Naive thymus-derived CD4-positive, alpha-beta T cell (primary cell): ENCODE measurements at regions not wholly inside any gene's neighbourhood (a gene's known extent, or its start where the extent isn't known, plus 50 kb on each side); places are given as distances from the start of the nearest gene placed in this dataset.

ENCODE experiments used
- ATAC-seq: fragments of 150-1000 bp; cut with Tn5 transposase; 2 replicates; pipeline ENCODE4 v1.10.0; 2021; ENCODE audit warnings: mild to moderate bottlenecking, moderate library complexity
- CTCF ChIA-PET: fragments of 350-600 bp; sonication (Branson Sonifier 250); formaldehyde crosslinking; loops from one replicate; lab custom pipeline; 2021; ENCODE audit warnings: antibody characterized with exemption; lab: Charles Lee
- POLR2A ChIA-PET: fragments of 350-600 bp; sonication (Branson Sonifier 250); formaldehyde crosslinking; loops from one replicate; lab custom pipeline; 2021; ENCODE audit warnings: antibody characterized with exemption, inconsistent platforms; lab: Charles Lee
- DNase-seq, 9 donors: peaks; one replicate each; pipeline versions ENCODE4 v3.0.0 to v3.0.0-alpha.2; 2020 to 2022; ENCODE audit warnings: mixed read lengths in 1 of 9
- H3K27ac ChIP-seq: one replicate; pipeline ENCODE4 v1.7.0; 2013; ENCODE audit warnings: mild to moderate bottlenecking, low read depth, low read length, moderate library complexity
- H3K27me3 ChIP-seq, 2 donors: one replicate each; pipeline ENCODE4 v1.7.0; 2013; ENCODE audit warnings: low read length in 2 of 2, mild to moderate bottlenecking in 2 of 2, moderate library complexity in 2 of 2; ENCODE audit not compliant: control insufficient read depth in 2 of 2, insufficient read depth in 2 of 2
- H3K36me3 ChIP-seq, 3 experiments: 1 replicate in 2 of 3; 2 replicates in 1 of 3; pipeline ENCODE4 v1.7.0; 2013; ENCODE audit warnings: low read length in 3 of 3, mild to moderate bottlenecking in 3 of 3, moderate library complexity in 1 of 3; ENCODE audit not compliant: insufficient read depth in 3 of 3, control insufficient read depth in 2 of 3
- H3K4me1 ChIP-seq, 2 donors: one replicate each; pipeline ENCODE4 v1.7.0; 2013; ENCODE audit warnings: low read length in 2 of 2, mild to moderate bottlenecking in 2 of 2, moderate library complexity in 1 of 2; ENCODE audit not compliant: control insufficient read depth in 2 of 2, insufficient read depth in 2 of 2
- H3K4me3 ChIP-seq: 2 replicates; pipeline ENCODE4 v1.7.0; 2013; ENCODE audit warnings: mild to moderate bottlenecking, low read length
- H3K9me3 ChIP-seq, 3 experiments: 1 replicate in 2 of 3; 2 replicates in 1 of 3; pipeline ENCODE4 v1.7.0; 2013; ENCODE audit warnings: low read length in 3 of 3; ENCODE audit not compliant: control insufficient read depth in 2 of 3
- H3K27ac Mint-ChIP-seq, 9 donors: one replicate each; pipeline ENCODE4 v1.8.0; 2020 to 2022; ENCODE audit warnings: mixed read lengths in 9 of 9, mild to moderate bottlenecking in 8 of 9, moderate library complexity in 5 of 9, inconsistent platforms in 2 of 9
- H3K27me3 Mint-ChIP-seq, 5 donors: one replicate each; pipeline ENCODE4 v1.8.0; 2021 to 2022; ENCODE audit warnings: mixed read lengths in 5 of 5, mild to moderate bottlenecking in 1 of 5
- H3K36me3 Mint-ChIP-seq, 5 donors: one replicate each; pipeline ENCODE4 v1.8.0; 2020 to 2022; ENCODE audit warnings: mixed read lengths in 5 of 5, mild to moderate bottlenecking in 3 of 5, inconsistent platforms in 1 of 5
- H3K4me1 Mint-ChIP-seq, 7 donors: one replicate each; pipeline ENCODE4 v1.8.0; 2020 to 2022; ENCODE audit warnings: mixed read lengths in 7 of 7, mild to moderate bottlenecking in 3 of 7, inconsistent platforms in 1 of 7
- H3K4me3 Mint-ChIP-seq, 10 donors: one replicate each; pipeline ENCODE4 v1.8.0; 2020 to 2022; ENCODE audit warnings: mild to moderate bottlenecking in 10 of 10, mixed read lengths in 10 of 10, moderate library complexity in 6 of 10, inconsistent platforms in 2 of 10
- H3K9me3 Mint-ChIP-seq, 11 donors: one replicate each; pipeline ENCODE4 v1.8.0; 2020 to 2022; ENCODE audit warnings: mixed read lengths in 11 of 11, mild to moderate bottlenecking in 4 of 11, inconsistent platforms in 1 of 11, moderate library complexity in 1 of 11
- intact Hi-C, 2 donors: fragments of 100-400 bp; cut with micrococcal nuclease; formaldehyde crosslinking; loops; one replicate each; pipeline ENCODE4 v1.15.1; 2023

DNA sequence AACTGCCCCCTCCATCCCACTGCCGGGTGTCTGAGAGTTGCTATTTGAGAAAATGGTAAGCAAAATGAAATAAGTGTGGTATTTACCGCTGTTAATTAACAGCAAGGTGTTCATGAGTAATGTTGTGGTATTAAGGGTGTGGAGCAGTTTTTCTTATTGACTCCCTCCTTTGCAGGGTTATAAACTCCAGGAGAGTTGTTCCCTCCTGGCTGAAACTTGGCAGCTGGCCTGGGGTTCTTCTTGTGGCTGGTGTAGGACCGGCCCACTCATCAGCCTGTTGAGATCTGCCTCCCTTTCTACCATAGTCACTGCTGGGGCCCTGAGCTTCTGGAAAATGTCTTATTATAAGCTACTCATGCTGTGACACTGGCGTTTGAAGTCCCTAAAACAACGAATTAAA, 128.6 kb downstream of the SOX9 start:
- no peak overlapping the region for H3K27ac ChIP-seq
- H3K9me3 ChIP-seq, result peaks cover 0 to 5% (median 0%) of the 10 kb centered on the region in 3 experiments
- no peak overlapping the region for H3K27ac Mint-ChIP-seq
- no peaks in the 10 kb centered on the region for H3K4me1 Mint-ChIP-seq
- H3K27me3 ChIP-seq, result no peaks in the 10 kb centered on the region
- H3K4me3 ChIP-seq, result no peak overlapping the region
- CTCF ChIA-PET, result no interaction called here
- intact Hi-C loops, result no loop called here
- DNase-seq, result no peak
- H3K9me3 Mint-ChIP-seq, result peaks cover 2 to 24% (median 6%) of the 10 kb centered on the region in 11 donors
- POLR2A ChIA-PET, result no interaction called here
- H3K36me3 Mint-ChIP-seq, result peaks cover 0 to 2% (median 0%) of the 10 kb centered on the region in 5 donors
- ATAC-seq, result no peak
- H3K4me3 Mint-ChIP-seq, result no peak overlapping the region
- H3K4me1 ChIP-seq, result no peaks in the 10 kb centered on the region
- H3K27me3 Mint-ChIP-seq, result peaks cover 0 to 2% (median 0%) of the 10 kb centered on the region in 5 donors
- H3K36me3 ChIP-seq, result no peaks in the 10 kb centered on the region

- Mint-ChIP-seq H3K9me3 (peaks cover 0 to 24% (median 7%) of the 10 kb centered on the region in 11 donors), H3K4me1 (no peaks in the 10 kb centered on the region), H3K4me3 (no peak overlapping the region), H3K27ac (no peak overlapping the region), H3K27me3 (no peaks in the 10 kb centered on the region), H3K36me3 (no peaks in the 10 kb centered on the region)
- CTCF ChIA-PET, result no interaction called here
- H3K4me3 ChIP-seq, result no peak overlapping the region
- POLR2A ChIA-PET, result no interaction called here
- no peak for ATAC-seq
- no peak overlapping the region for H3K27ac ChIP-seq
- DNase-seq, result no peak
- intact Hi-C loops, result no loop called here
- no peaks in the 10 kb centered on the region for H3K36me3 ChIP-seq
- H3K4me1 ChIP-seq, result no peaks in the 10 kb centered on the region
- no peaks in the 10 kb centered on the region for H3K27me3 ChIP-seq
- H3K9me3 ChIP-seq, result no peaks in the 10 kb centered on the region
Observed at GRCh38 chr17:72250206-72250605, 129.4 kb downstream of the SOX9 start.

- intact Hi-C loops, result no loop called here
Observed at GRCh38 chr17:72253597-72253996, 132.8 kb downstream of the SOX9 start.

DNA sequence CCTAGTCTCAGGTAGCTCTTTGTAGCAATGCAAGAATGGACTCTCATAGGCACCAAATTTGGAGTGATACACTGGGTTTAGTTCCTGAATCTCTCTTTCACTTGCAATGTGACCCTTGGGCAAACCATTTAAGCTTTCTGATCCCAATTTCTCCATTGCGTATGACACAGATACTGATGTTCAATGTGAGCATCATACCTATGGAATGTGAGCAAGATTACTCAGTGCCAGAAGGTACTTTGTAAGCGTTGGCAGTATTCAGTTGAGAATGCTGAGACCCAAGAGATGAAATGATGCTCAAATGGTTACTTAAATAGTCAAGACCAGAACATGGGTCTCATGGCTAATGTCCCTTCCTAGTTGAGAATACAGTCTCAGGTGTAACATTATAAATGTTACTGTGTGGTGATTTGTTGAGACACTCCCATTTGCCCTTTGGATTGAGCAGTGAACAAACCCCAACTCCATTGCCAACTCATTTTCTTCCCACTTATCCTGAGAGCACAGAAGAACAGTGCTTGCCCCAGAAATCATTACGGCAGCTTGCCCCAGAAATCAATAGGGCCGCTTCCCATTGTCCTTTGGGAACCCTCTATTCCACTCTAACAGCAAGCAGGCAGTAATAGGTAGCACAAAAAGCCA, 134.1 kb downstream of the SOX9 start:
- no peaks in the 10 kb centered on the region for H3K27me3 Mint-ChIP-seq
- H3K36me3 ChIP-seq, result no peaks in the 10 kb centered on the region
- H3K9me3 ChIP-seq, result no peaks in the 10 kb centered on the region
- ATAC-seq (no peak), DNase-seq (no peak)
- intact Hi-C loops, result no loop called here
- H3K4me3 ChIP-seq, result no peak overlapping the region
- peaks cover 3 to 36% (median 10%) of the 10 kb centered on the region in 11 donors for H3K9me3 Mint-ChIP-seq
- no peaks in the 10 kb centered on the region for H3K27me3 ChIP-seq
- CTCF ChIA-PET, result interaction anchor here (0.6 kb wide), 1 partner anchor 128 kb away, joined by 3 read pairs; no protein-coding TSS in a partner anchor
- POLR2A ChIA-PET, result no interaction called here
- H3K4me1 ChIP-seq, result no peaks in the 10 kb centered on the region
- no peaks in the 10 kb centered on the region for H3K36me3 Mint-ChIP-seq
- H3K27ac Mint-ChIP-seq, result no peak overlapping the region
- H3K27ac ChIP-seq, result no peak overlapping the region
- no peaks in the 10 kb centered on the region for H3K4me1 Mint-ChIP-seq
- no peak overlapping the region for H3K4me3 Mint-ChIP-seq

More at GRCh38 chr17:72253597-72253996, 132.8 kb downstream of the SOX9 start:
- peaks cover 4 to 36% (median 11%) of the 10 kb centered on the region in 11 donors for H3K9me3 Mint-ChIP-seq
- DNase-seq (no peak), ATAC-seq (no peak)
- ChIA-PET POLR2A (no interaction called here), CTCF (no interaction called here)
- H3K27me3 ChIP-seq, result no peaks in the 10 kb centered on the region
- no peaks in the 10 kb centered on the region for H3K36me3 ChIP-seq
- H3K4me1 ChIP-seq, result no peaks in the 10 kb centered on the region
- H3K27ac ChIP-seq, result no peak overlapping the region
- H3K27me3 Mint-ChIP-seq, result no peaks in the 10 kb centered on the region
- H3K27ac Mint-ChIP-seq, result no peak overlapping the region
- no peak overlapping the region for H3K4me3 Mint-ChIP-seq
- no peaks in the 10 kb centered on the region for H3K36me3 Mint-ChIP-seq
- H3K9me3 ChIP-seq, result no peaks in the 10 kb centered on the region
- no peak overlapping the region for H3K4me3 ChIP-seq
- H3K4me1 Mint-ChIP-seq, result no peaks in the 10 kb centered on the region

DNA sequence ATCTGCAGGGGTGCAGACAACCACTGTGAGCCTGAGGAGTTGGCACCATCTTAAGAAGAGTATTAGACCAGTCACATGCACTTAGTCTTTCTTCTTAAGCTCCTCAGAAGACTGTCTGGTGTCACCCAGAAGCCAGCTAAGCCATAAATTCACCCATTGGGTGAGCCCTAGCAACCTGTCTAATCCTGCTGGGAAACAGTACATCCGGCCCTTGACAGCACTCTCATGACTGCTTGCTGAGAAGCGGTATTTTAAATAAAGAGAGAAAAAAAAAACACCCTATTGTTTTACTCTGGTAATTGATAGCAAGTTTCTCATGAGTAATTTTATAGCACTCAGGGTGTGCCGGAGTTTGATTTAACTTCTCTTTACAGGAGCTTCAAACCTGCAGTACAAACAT, 134.7 kb downstream of the SOX9 start:
- no peak overlapping the region for H3K27ac Mint-ChIP-seq
- no peaks in the 10 kb centered on the region for H3K27me3 ChIP-seq
- H3K4me1 Mint-ChIP-seq, result no peaks in the 10 kb centered on the region
- no peak overlapping the region for H3K4me3 Mint-ChIP-seq
- peaks cover 2 to 36% (median 11%) of the 10 kb centered on the region in 11 donors for H3K9me3 Mint-ChIP-seq
- H3K27me3 Mint-ChIP-seq, result peaks cover 0 to under 1% (median 0%) of the 10 kb centered on the region in 5 donors
- no peaks in the 10 kb centered on the region for H3K9me3 ChIP-seq
- no peak overlapping the region for H3K27ac ChIP-seq
- H3K36me3 ChIP-seq, result no peaks in the 10 kb centered on the region
- H3K4me1 ChIP-seq, result no peaks in the 10 kb centered on the region
- ChIA-PET POLR2A (no interaction called here), CTCF (no interaction called here)
- H3K36me3 Mint-ChIP-seq, result no peaks in the 10 kb centered on the region
- H3K4me3 ChIP-seq, result no peak overlapping the region
- DNase-seq, result no peak
- intact Hi-C loops, result no loop called here
- ATAC-seq, result no peak

DNA sequence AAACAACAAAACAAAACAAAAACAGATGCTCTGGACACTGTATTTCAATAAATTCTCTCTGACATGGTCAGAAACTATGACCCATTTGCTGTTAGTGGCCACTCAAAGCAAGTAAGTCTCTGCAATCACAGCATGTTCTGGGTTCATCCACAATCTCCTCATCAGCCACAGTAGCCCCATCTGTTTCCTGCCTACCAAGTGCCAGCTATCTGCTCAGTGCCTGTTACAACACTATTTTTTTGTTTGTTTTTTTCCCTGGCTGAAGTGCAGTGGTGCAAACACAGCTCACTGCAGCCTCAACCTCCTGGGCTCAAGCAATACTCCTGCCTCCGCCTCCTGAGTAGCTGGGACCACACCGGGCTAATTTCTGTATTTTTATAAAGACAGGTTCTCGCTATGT, 137.9 kb downstream of the SOX9 start:
- H3K36me3 ChIP-seq, result no peaks in the 10 kb centered on the region
- Mint-ChIP-seq H3K27me3 (peaks cover 0 to 10% (median 0%) of the 10 kb centered on the region in 5 donors), H3K27ac (no peak overlapping the region), H3K36me3 (no peaks in the 10 kb centered on the region), H3K4me3 (no peak overlapping the region), H3K4me1 (no peaks in the 10 kb centered on the region), H3K9me3 (peaks cover 0 to 35% (median 15%) of the 10 kb centered on the region in 11 donors)
- no peaks in the 10 kb centered on the region for H3K9me3 ChIP-seq
- no peaks in the 10 kb centered on the region for H3K4me1 ChIP-seq
- ChIA-PET POLR2A (no interaction called here), CTCF (no interaction called here)
- no peak overlapping the region for H3K4me3 ChIP-seq
- no peaks in the 10 kb centered on the region for H3K27me3 ChIP-seq
- ATAC-seq (no peak), DNase-seq (no peak)
- no peak overlapping the region for H3K27ac ChIP-seq
- intact Hi-C loops, result no loop called here

DNA sequence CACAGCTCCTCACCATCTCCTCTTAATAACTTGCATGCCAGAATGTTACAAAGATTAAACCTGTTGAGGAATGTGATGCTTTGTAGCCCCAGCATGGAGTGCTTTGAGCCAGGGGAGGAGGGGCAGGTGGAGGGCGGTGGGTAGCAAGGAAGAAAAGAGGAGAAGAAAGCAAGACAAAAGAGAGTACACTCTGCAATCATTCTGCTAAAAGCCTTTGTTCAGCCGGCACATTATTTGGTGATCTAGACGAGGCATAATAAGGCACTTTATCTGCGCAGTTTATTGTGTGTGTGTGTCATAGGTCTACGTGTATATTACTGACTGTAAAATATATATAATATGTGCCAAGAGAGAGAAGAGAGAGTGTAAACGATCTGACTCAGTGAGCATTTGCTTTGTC, 139.1 kb downstream of the SOX9 start:
- H3K27me3 ChIP-seq, result no peaks in the 10 kb centered on the region
- no peaks in the 10 kb centered on the region for H3K9me3 ChIP-seq
- H3K36me3 ChIP-seq, result no peaks in the 10 kb centered on the region
- peaks cover 2 to 25% (median 10%) of the 10 kb centered on the region in 11 donors for H3K9me3 Mint-ChIP-seq
- H3K4me3 ChIP-seq, result no peak overlapping the region
- no peak for DNase-seq
- ChIA-PET CTCF (no interaction called here), POLR2A (no interaction called here)
- H3K4me1 ChIP-seq, result no peaks in the 10 kb centered on the region
- H3K36me3 Mint-ChIP-seq, result no peaks in the 10 kb centered on the region
- H3K27ac ChIP-seq, result no peak overlapping the region
- ATAC-seq, result no peak
- H3K4me3 Mint-ChIP-seq, result no peak overlapping the region
- no peak overlapping the region for H3K27ac Mint-ChIP-seq
- H3K27me3 Mint-ChIP-seq, result peaks cover 0 to 10% (median under 1%) of the 10 kb centered on the region in 5 donors
- intact Hi-C loops, result no loop called here
- H3K4me1 Mint-ChIP-seq, result no peaks in the 10 kb centered on the region
